ENCODE measurements at regions not wholly inside any gene's neighbourhood (a gene's known extent, or its start where the extent isn't known, plus 50 kb on each side); places are given as distances from the start of the nearest gene placed in this dataset.

GRCh38 chr6:137427656-137428290, 66.4 kb downstream of the OLIG3 start:
- TF ChIP-seq RFX5 (IDR thresholded peaks at IDR 0.05) (no peak), CEBPB (IDR thresholded peaks at IDR 0.05) (no peak), MYC (IDR thresholded peaks at IDR 0.05; ENCODE audit: borderline replicate concordance, low read length) (no peak), POLR2A (IDR thresholded peaks at IDR 0.05; ENCODE audit: low read length) (no peak), JUN (IDR thresholded peaks at IDR 0.05) (no peak)
- TF ChIP-seq, protein P1, sequence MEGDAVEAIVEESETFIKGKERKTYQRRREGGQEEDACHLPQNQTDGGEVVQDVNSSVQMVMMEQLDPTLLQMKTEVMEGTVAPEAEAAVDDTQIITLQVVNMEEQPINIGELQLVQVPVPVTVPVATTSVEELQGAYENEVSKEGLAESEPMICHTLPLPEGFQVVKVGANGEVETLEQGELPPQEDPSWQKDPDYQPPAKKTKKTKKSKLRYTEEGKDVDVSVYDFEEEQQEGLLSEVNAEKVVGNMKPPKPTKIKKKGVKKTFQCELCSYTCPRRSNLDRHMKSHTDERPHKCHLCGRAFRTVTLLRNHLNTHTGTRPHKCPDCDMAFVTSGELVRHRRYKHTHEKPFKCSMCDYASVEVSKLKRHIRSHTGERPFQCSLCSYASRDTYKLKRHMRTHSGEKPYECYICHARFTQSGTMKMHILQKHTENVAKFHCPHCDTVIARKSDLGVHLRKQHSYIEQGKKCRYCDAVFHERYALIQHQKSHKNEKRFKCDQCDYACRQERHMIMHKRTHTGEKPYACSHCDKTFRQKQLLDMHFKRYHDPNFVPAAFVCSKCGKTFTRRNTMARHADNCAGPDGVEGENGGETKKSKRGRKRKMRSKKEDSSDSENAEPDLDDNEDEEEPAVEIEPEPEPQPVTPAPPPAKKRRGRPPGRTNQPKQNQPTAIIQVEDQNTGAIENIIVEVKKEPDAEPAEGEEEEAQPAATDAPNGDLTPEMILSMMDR (IDR thresholded peaks at IDR 0.05), result no peak
- TF ChIP-seq, protein P2, sequence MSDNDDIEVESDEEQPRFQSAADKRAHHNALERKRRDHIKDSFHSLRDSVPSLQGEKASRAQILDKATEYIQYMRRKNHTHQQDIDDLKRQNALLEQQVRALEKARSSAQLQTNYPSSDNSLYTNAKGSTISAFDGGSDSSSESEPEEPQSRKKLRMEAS (IDR thresholded peaks at IDR 0.05), result no peak
- TF ChIP-seq, protein P3, sequence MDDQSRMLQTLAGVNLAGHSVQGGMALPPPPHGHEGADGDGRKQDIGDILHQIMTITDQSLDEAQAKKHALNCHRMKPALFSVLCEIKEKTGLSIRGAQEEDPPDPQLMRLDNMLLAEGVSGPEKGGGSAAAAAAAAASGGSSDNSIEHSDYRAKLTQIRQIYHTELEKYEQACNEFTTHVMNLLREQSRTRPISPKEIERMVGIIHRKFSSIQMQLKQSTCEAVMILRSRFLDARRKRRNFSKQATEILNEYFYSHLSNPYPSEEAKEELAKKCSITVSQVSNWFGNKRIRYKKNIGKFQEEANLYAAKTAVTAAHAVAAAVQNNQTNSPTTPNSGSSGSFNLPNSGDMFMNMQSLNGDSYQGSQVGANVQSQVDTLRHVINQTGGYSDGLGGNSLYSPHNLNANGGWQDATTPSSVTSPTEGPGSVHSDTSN (IDR thresholded peaks at IDR 0.05), result no peak
